HCT116 (cell line): ENCODE measurements at regions not wholly inside any gene's neighbourhood (a gene's known extent, or its start where the extent isn't known, plus 50 kb on each side); places are given as distances from the start of the nearest gene placed in this dataset.

Experiments used
- ATAC-seq: fragments of 200-7000 bp; cut with Tn5 transposase; 2 replicates; pipeline ENCODE4 v1.9.1; 2020; ENCODE audit warnings: mild to moderate bottlenecking, moderate library complexity
- BruUV-seq: library from RNA; stranded (reverse); fragments of 400-500 nt; replicated peaks from 2 replicates; lab custom pipeline; 2021; lab: Mats Ljungman, UMichigan
- CTCF ChIA-PET: fragments of 300-600 bp; sonication (Branson Sonifier 250); formaldehyde crosslinking; loops from one replicate; lab custom pipeline; 2021; ENCODE audit warnings: antibody characterized with exemption; lab: Charles Lee
- POLR2A ChIA-PET: fragments of 300-600, 350-600 bp; sonication (Branson Sonifier 250); formaldehyde crosslinking; loops from one replicate; lab custom pipeline; 2021; ENCODE audit warnings: antibody characterized with exemption; lab: Charles Lee
- RAD21 ChIA-PET, 2 experiments: fragments of 300-600 bp; sonication (Branson Sonifier 250); formaldehyde crosslinking; loops; one replicate each; lab custom pipeline; 2023; ENCODE audit warnings: low total read pairs in 2 of 2; ENCODE audit not compliant: uncharacterized antibody in 2 of 2, unreplicated experiment in 2 of 2, low non-redundant PET in 1 of 2; lab: Charles Lee
- DNase-seq: peaks from one replicate; pipeline ENCODE4 v3.0.0-alpha.2; 2010; ENCODE audit warnings: low read depth, low spot score
- H2AFZ ChIP-seq: fragments of 200-600 bp; shearing (Covaris generic), sonication (generic); 2 replicates; pipeline ENCODE4 v1.6.1; 2017; ENCODE audit warnings: low read depth, mixed run types, mixed read lengths, antibody characterized with exemption, low read length; ENCODE audit not compliant: poor library complexity, severe bottlenecking
- H3K27ac ChIP-seq: 2 replicates; pipeline ENCODE4 v1.5.1; 2012; ENCODE audit warnings: low read depth, low read length
- H3K27me3 ChIP-seq: fragments of 200-600 bp; sonication (generic); 2 replicates; pipeline ENCODE4 v1.6.1; 2016; ENCODE audit warnings: mixed run types, low read length, mixed read lengths; ENCODE audit not compliant: insufficient read depth
- H3K36me3 ChIP-seq, 2 experiments: fragments of 200-500 bp in 1 of 2; fragments of 200-600 bp in 1 of 2; sonication (Bioruptor generic) in 1 of 2; sonication (generic) in 1 of 2; 2 replicates each; pipeline versions ENCODE4 v1.5.1 to v1.6.1; 2014 to 2016; ENCODE audit warnings: low read length in 2 of 2, inconsistent platforms in 1 of 2, mixed read lengths in 1 of 2, mixed run types in 1 of 2; ENCODE audit not compliant: insufficient read depth in 2 of 2, control insufficient read depth in 1 of 2
- H3K4me1 ChIP-seq, 2 experiments: fragments of 200-600 bp in 1 of 2; sonication (generic) in 1 of 2; 2 replicates each; pipeline versions ENCODE4 v1.5.1 to v1.6.1; 2012 to 2017; ENCODE audit warnings: low read length in 2 of 2, inconsistent platforms in 1 of 2, mild to moderate bottlenecking in 1 of 2, mixed read lengths in 1 of 2, mixed run types in 1 of 2, moderate library complexity in 1 of 2; ENCODE audit not compliant: insufficient read depth in 2 of 2, control insufficient read depth in 1 of 2
- H3K4me2 ChIP-seq: fragments of 200-600 bp; sonication (generic); 2 replicates; pipeline ENCODE4 v1.6.1; 2017; ENCODE audit warnings: mixed run types, low read length, mixed read lengths
- H3K4me3 ChIP-seq, 2 experiments: fragments of 200-600 bp in 1 of 2; sonication (generic) in 1 of 2; replicated peaks in 1 of 2; 2 replicates each; pipeline ENCODE4 v1.5.1; 2011 to 2016; ENCODE audit warnings: low read length in 2 of 2, control low read depth in 1 of 2, low read depth in 1 of 2, mild to moderate bottlenecking in 1 of 2, mixed read lengths in 1 of 2, mixed run types in 1 of 2
- H3K79me2 ChIP-seq: fragments of 200-600 bp; sonication (generic); 2 replicates; pipeline ENCODE4 v1.6.1; 2017; ENCODE audit warnings: mild to moderate bottlenecking, mixed run types, low read length, moderate library complexity, mixed read lengths; ENCODE audit not compliant: insufficient read depth
- H3K9ac ChIP-seq: fragments of 200-600 bp; sonication (generic); 2 replicates; pipeline ENCODE4 v1.6.1; 2016; ENCODE audit warnings: low read length, mixed read lengths
- H3K9me2 ChIP-seq: fragments of 200-600 bp; sonication (generic), shearing (Covaris generic); 2 replicates; pipeline ENCODE4 v1.6.1; 2017; ENCODE audit warnings: mixed run types, mild to moderate bottlenecking, moderate library complexity; ENCODE audit not compliant: insufficient read depth
- H3K9me3 ChIP-seq, 2 experiments: fragments of 200-500 bp in 1 of 2; fragments of 200-600 bp in 1 of 2; sonication (Bioruptor generic) in 1 of 2; sonication (generic) in 1 of 2; 2 replicates each; pipeline ENCODE4 v1.6.1; 2014 to 2017; ENCODE audit warnings: low read length in 2 of 2, mixed read lengths in 2 of 2, inconsistent platforms in 1 of 2, low read depth in 1 of 2, mild to moderate bottlenecking in 1 of 2, mixed run types in 1 of 2, moderate library complexity in 1 of 2; ENCODE audit not compliant: control insufficient read depth in 1 of 2, insufficient read depth in 1 of 2
- H4K20me1 ChIP-seq: fragments of 200-600 bp; sonication (generic), shearing (Covaris generic); 2 replicates; pipeline ENCODE4 v1.6.1; 2017; ENCODE audit warnings: mixed run types, mild to moderate bottlenecking, moderate library complexity; ENCODE audit not compliant: insufficient read depth
- ATF3 ChIP-seq: IDR thresholded peaks from 2 replicates; pipeline ENCODE4 v1.6.1; 2012
- CEBPB ChIP-seq: IDR thresholded peaks from 2 replicates; pipeline ENCODE4 v1.6.1; 2012; ENCODE audit warnings: low read depth
- EZH2phosphoT487 ChIP-seq: fragments of 200-600 bp; IDR thresholded peaks from 2 replicates; pipeline ENCODE4 v1.6.1; 2018; ENCODE audit warnings: antibody characterized with exemption, borderline replicate concordance
- JUND ChIP-seq: IDR thresholded peaks from 2 replicates; pipeline ENCODE4 v1.6.1; 2012
- POLR2A ChIP-seq: IDR thresholded peaks from 2 replicates; pipeline ENCODE4 v1.7.0; 2011; ENCODE audit warnings: borderline replicate concordance; ENCODE audit not compliant: insufficient read depth, insufficient read length; ENCODE audit errors: extremely low read depth
- POLR2AphosphoS5 ChIP-seq: IDR thresholded peaks from 2 replicates; pipeline ENCODE4 v1.6.1; 2011; ENCODE audit warnings: mild to moderate bottlenecking, low read depth, low read length, moderate library complexity
- RAD21 ChIP-seq: IDR thresholded peaks from 2 replicates; pipeline ENCODE4 v1.6.1; 2012; ENCODE audit warnings: low read depth, mild to moderate bottlenecking
- SIN3A ChIP-seq: IDR thresholded peaks from 2 replicates; pipeline ENCODE4 v1.6.1; 2012; ENCODE audit warnings: low read depth
- TCF7L2 ChIP-seq: IDR thresholded peaks from 2 replicates; pipeline ENCODE4 v1.7.0; 2011; ENCODE audit warnings: borderline replicate concordance, inconsistent platforms; ENCODE audit not compliant: insufficient read depth, insufficient read length; ENCODE audit errors: extremely low read depth
- YY1 ChIP-seq: IDR thresholded peaks from 2 replicates; pipeline ENCODE4 v1.6.1; 2011; ENCODE audit warnings: low read length, low read depth, moderate library complexity, mild to moderate bottlenecking; ENCODE audit not compliant: insufficient replicate concordance; ENCODE audit errors: extremely low read depth
- ZFX ChIP-seq: fragments of 450-650 bp; IDR thresholded peaks from 2 replicates; pipeline ENCODE4 v1.6.1; 2017
- ZNF274 ChIP-seq: fragments of 200-500 bp; sonication (Bioruptor generic); IDR thresholded peaks from 2 replicates; pipeline ENCODE4 v1.6.1; 2014; ENCODE audit warnings: mild to moderate bottlenecking, low read depth, low read length, inconsistent platforms
- intact Hi-C: fragments of 100-400 bp; cut with micrococcal nuclease; formaldehyde crosslinking; loops from 2 replicates; pipeline ENCODE4 v1.10.0; 2022
- TF ChIP-seq, protein P1 (sequence below): IDR thresholded peaks from 2 replicates; pipeline ENCODE4 v1.6.1; 2011; ENCODE audit warnings: mild to moderate bottlenecking, low read length, moderate library complexity; ENCODE audit not compliant: insufficient replicate concordance; ENCODE audit errors: extremely low read depth
- TF ChIP-seq, protein P2 (sequence below): IDR thresholded peaks from 2 replicates; pipeline ENCODE4 v1.6.1; 2012
- TF ChIP-seq, protein P3 (sequence below): IDR thresholded peaks from 2 replicates; pipeline ENCODE4 v1.6.1; 2012; ENCODE audit warnings: low read depth

DNA sequence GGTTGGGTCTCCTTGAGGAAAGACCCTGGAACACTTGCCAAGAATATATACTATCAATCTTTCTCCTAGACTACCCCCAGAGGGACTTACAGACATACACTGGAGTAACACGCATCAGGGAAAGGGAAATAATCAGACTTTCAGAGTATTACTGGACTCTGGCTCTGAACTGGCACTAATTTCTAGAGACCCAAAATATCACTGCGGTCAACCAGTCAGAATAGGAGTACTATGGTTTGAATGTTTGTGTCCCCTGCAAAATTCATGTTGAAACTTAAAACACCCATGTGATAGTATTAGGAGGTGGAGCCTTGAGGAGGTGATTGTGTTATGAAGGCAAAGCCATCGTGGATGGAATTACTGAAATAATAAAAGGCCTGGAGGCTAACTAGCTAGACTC is 323.7 kb downstream of the EN1 start:
- Histone ChIP-seq H4K20me1 (no peaks in the 10 kb centered on the region), H3K4me3 (no peak overlapping the region), H3K27ac (no peak overlapping the region), H3K79me2 (no peaks in the 10 kb centered on the region), H3K4me1 (no peaks in the 10 kb centered on the region), H3K36me3 (no peaks in the 10 kb centered on the region), H3K9me2 (no peaks in the 10 kb centered on the region), H3K9me3 (peaks cover 0 to 10% of the 10 kb centered on the region in 2 experiments; a peak in 1 of 4 replicates), H2AFZ (no peak overlapping the region), H3K27me3 (no peaks in the 10 kb centered on the region), H3K4me2 (no peak overlapping the region), H3K9ac (no peak overlapping the region)
- ATAC-seq (no peak), DNase-seq (no peak)
- intact Hi-C loops: no loop called here
- no TSS peak for BruUV-seq
- POLR2A ChIA-PET: no interaction called here
- TF ChIP-seq EZH2phosphoT487: no peak
- TF ChIP-seq POLR2A: no peak
- TF ChIP-seq, protein P1, sequence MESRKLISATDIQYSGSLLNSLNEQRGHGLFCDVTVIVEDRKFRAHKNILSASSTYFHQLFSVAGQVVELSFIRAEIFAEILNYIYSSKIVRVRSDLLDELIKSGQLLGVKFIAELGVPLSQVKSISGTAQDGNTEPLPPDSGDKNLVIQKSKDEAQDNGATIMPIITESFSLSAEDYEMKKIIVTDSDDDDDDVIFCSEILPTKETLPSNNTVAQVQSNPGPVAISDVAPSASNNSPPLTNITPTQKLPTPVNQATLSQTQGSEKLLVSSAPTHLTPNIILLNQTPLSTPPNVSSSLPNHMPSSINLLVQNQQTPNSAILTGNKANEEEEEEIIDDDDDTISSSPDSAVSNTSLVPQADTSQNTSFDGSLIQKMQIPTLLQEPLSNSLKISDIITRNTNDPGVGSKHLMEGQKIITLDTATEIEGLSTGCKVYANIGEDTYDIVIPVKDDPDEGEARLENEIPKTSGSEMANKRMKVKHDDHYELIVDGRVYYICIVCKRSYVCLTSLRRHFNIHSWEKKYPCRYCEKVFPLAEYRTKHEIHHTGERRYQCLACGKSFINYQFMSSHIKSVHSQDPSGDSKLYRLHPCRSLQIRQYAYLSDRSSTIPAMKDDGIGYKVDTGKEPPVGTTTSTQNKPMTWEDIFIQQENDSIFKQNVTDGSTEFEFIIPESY: no peak
- TF ChIP-seq, protein P2, sequence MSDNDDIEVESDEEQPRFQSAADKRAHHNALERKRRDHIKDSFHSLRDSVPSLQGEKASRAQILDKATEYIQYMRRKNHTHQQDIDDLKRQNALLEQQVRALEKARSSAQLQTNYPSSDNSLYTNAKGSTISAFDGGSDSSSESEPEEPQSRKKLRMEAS: no peak
- TF ChIP-seq ZFX: no peak
- TF ChIP-seq, protein P3, sequence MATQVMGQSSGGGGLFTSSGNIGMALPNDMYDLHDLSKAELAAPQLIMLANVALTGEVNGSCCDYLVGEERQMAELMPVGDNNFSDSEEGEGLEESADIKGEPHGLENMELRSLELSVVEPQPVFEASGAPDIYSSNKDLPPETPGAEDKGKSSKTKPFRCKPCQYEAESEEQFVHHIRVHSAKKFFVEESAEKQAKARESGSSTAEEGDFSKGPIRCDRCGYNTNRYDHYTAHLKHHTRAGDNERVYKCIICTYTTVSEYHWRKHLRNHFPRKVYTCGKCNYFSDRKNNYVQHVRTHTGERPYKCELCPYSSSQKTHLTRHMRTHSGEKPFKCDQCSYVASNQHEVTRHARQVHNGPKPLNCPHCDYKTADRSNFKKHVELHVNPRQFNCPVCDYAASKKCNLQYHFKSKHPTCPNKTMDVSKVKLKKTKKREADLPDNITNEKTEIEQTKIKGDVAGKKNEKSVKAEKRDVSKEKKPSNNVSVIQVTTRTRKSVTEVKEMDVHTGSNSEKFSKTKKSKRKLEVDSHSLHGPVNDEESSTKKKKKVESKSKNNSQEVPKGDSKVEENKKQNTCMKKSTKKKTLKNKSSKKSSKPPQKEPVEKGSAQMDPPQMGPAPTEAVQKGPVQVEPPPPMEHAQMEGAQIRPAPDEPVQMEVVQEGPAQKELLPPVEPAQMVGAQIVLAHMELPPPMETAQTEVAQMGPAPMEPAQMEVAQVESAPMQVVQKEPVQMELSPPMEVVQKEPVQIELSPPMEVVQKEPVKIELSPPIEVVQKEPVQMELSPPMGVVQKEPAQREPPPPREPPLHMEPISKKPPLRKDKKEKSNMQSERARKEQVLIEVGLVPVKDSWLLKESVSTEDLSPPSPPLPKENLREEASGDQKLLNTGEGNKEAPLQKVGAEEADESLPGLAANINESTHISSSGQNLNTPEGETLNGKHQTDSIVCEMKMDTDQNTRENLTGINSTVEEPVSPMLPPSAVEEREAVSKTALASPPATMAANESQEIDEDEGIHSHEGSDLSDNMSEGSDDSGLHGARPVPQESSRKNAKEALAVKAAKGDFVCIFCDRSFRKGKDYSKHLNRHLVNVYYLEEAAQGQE: no peak
- TF ChIP-seq ZNF274: no peak
- TF ChIP-seq RAD21: no peak
- no peak for TF ChIP-seq POLR2AphosphoS5
- no peak for TF ChIP-seq JUND
- no peak for TF ChIP-seq SIN3A
- TF ChIP-seq CEBPB: no peak
- TF ChIP-seq YY1: no peak
- TF ChIP-seq ATF3: no peak
- TF ChIP-seq TCF7L2: no peak
- CTCF ChIA-PET: no interaction called here
- RAD21 ChIA-PET: no interaction called here
